Fibroblast of lung (primary cell): ENCODE measurements at regions not wholly inside any gene's neighbourhood (a gene's known extent, or its start where the extent isn't known, plus 50 kb on each side); places are given as distances from the start of the nearest gene placed in this dataset.

Experiments used
- DNase-seq, 2 donors: peaks; one replicate each; pipeline versions ENCODE4 v3.0.0 to v3.0.0-alpha.2; 2010; ENCODE audit warnings: low read depth in 2 of 2
- H2AFZ ChIP-seq: 2 replicates; pipeline ENCODE4 v1.5.1; 2012; ENCODE audit warnings: low read length, control low read depth, inconsistent platforms
- H3K27ac ChIP-seq: 2 replicates; pipeline ENCODE4 v1.5.1; 2011; ENCODE audit warnings: low read length, control low read depth; ENCODE audit not compliant: insufficient read depth
- H3K27me3 ChIP-seq: 2 replicates; pipeline ENCODE4 v1.5.1; 2011; ENCODE audit warnings: mild to moderate bottlenecking, low read length; ENCODE audit not compliant: control insufficient read depth, insufficient read depth
- H3K36me3 ChIP-seq: 2 replicates; pipeline ENCODE4 v1.5.1; 2011; ENCODE audit warnings: low read length; ENCODE audit not compliant: control insufficient read depth, insufficient read depth
- H3K4me1 ChIP-seq: 2 replicates; pipeline ENCODE4 v1.5.1; 2011; ENCODE audit warnings: low read length; ENCODE audit not compliant: control insufficient read depth, insufficient read depth; ENCODE audit errors: extremely low read depth
- H3K4me2 ChIP-seq: 2 replicates; pipeline ENCODE4 v1.5.1; 2011; ENCODE audit warnings: low read length, control low read depth; ENCODE audit not compliant: insufficient read depth; ENCODE audit errors: extremely low read depth
- H3K4me3 ChIP-seq, 4 experiments: fragments of 200-600 bp in 1 of 4; sonication (generic) in 1 of 4; replicated peaks in 1 of 4; 2 replicates each; pipeline ENCODE4 v1.5.1; 2011 to 2016; ENCODE audit warnings: low read length in 4 of 4, low read depth in 3 of 4, mild to moderate bottlenecking in 3 of 4, control low read depth in 2 of 4, inconsistent platforms in 1 of 4, mixed read lengths in 1 of 4; ENCODE audit not compliant: insufficient read depth in 1 of 4; ENCODE audit errors: control extremely low read depth in 1 of 4
- H3K79me2 ChIP-seq: 2 replicates; pipeline ENCODE4 v1.5.1; 2012; ENCODE audit warnings: mild to moderate bottlenecking, low read length, inconsistent platforms; ENCODE audit not compliant: control insufficient read depth, insufficient read depth
- H3K9ac ChIP-seq: 2 replicates; pipeline ENCODE4 v1.5.1; 2011; ENCODE audit warnings: mild to moderate bottlenecking, low read length, control low read depth; ENCODE audit not compliant: insufficient read depth
- H3K9me3 ChIP-seq: 2 replicates; pipeline ENCODE4 v1.5.1; 2012; ENCODE audit warnings: low read depth, low read length; ENCODE audit not compliant: control insufficient read depth, insufficient read depth
- H4K20me1 ChIP-seq: 2 replicates; pipeline ENCODE4 v1.5.1; 2011; ENCODE audit warnings: low read length; ENCODE audit not compliant: control insufficient read depth, insufficient read depth; ENCODE audit errors: extremely low read depth
- EZH2 ChIP-seq: IDR thresholded peaks from 2 replicates; pipeline ENCODE4 v1.5.1; 2012; ENCODE audit warnings: low read length, control low read depth, mild to moderate bottlenecking; ENCODE audit errors: missing control alignments
- TF ChIP-seq, protein P1 (sequence below), 2 donors: IDR thresholded peaks in 1 of 2; conservative IDR thresholded peaks in 1 of 2; 1 replicate in 1 of 2; 2 replicates in 1 of 2; pipeline ENCODE4 v1.5.1; 2011 to 2012; ENCODE audit warnings: low read length in 2 of 2, control low read depth in 1 of 2, inconsistent platforms in 1 of 2, low read depth in 1 of 2, mild to moderate bottlenecking in 1 of 2

DNA sequence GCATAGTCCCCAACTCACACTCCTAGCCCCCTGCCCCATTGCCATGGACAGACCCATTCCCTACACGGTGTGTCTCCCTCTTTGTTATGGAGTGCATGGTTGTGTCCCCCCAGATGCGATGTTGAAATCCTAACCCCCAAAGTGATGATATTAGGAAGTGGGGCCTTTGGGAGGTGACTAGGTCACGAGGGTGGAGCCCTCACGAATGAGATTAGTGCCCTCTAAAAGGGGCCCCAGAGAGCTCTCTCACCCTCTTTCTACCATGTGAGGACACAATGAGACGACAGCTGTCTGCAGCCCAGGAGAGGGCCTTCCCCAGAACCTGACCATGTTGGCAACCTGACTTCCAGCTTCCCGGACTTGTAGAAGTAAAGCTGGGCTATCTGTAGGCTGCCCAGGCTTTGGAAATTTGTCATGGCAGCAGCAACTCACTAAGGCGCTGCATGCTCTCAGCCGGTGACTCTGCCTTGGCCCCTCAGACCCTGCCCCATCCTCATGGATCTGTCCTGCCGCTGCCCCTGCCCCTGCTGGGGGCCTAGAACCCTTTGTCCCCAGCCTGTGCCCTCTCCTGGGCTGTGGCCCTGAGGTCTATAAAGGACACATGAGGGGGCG, 318.1 kb upstream of the RTL1 start:
- Histone ChIP-seq H3K9me3 (no peaks in the 10 kb centered on the region), H3K4me2 (no peak overlapping the region), H3K36me3 (no peaks in the 10 kb centered on the region), H3K4me1 (no peaks in the 10 kb centered on the region), H3K27me3 (no peaks in the 10 kb centered on the region), H3K9ac (no peak overlapping the region), H2AFZ (no peak overlapping the region), H3K27ac (no peak overlapping the region), H3K4me3 (no peak overlapping the region), H3K79me2 (no peaks in the 10 kb centered on the region), H4K20me1 (no peaks in the 10 kb centered on the region)
- no peak for DNase-seq
- no peak for TF ChIP-seq EZH2
- TF ChIP-seq, protein P1, sequence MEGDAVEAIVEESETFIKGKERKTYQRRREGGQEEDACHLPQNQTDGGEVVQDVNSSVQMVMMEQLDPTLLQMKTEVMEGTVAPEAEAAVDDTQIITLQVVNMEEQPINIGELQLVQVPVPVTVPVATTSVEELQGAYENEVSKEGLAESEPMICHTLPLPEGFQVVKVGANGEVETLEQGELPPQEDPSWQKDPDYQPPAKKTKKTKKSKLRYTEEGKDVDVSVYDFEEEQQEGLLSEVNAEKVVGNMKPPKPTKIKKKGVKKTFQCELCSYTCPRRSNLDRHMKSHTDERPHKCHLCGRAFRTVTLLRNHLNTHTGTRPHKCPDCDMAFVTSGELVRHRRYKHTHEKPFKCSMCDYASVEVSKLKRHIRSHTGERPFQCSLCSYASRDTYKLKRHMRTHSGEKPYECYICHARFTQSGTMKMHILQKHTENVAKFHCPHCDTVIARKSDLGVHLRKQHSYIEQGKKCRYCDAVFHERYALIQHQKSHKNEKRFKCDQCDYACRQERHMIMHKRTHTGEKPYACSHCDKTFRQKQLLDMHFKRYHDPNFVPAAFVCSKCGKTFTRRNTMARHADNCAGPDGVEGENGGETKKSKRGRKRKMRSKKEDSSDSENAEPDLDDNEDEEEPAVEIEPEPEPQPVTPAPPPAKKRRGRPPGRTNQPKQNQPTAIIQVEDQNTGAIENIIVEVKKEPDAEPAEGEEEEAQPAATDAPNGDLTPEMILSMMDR (conservative IDR thresholded peaks at IDR 0.05 in 1 of 2, IDR thresholded peaks at IDR 0.05 in 1 of 2; ENCODE audit: low read depth in 1 of 2, low read length in 2 of 2): no peak

DNA sequence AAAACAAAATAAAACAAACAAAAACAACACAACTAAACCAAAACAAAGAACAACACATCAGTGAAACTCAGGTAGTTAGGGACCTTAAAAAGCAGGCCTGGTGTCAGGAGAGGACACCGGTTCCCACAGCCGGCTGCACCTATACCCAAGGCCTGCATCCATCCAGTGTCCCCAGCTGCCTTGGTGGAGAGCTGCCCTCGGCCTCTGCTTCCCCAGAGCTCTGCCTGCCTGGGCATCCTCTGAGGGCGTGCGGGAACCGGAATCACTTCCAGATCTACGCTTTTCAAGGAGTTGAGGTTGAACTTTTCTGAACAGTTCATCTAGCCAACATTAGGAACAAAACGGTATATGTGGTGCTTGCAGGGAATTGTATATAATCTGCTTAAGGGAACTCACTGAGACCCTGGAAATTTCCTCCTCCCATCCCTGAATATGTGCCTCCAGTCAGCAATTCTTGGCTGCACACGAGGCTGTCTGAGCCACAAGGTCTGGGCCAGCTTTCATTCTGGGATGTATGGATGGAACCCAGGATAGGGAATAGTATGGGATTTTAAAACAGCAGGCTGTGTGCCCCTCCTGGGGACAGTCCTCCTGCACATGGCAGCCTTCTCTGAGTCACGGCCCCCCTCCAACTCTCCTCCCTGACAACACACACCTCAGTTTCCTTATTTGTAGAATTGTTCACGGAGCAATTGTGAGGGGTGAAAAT, 319.0 kb upstream of the RTL1 start:
- H3K9ac ChIP-seq: no peak overlapping the region
- H3K4me3 ChIP-seq: no peak overlapping the region
- H3K79me2 ChIP-seq: no peaks in the 10 kb centered on the region
- no peak for TF ChIP-seq EZH2
- TF ChIP-seq, protein P1 (conservative IDR thresholded peaks at IDR 0.05 in 1 of 2, IDR thresholded peaks at IDR 0.05 in 1 of 2; ENCODE audit: low read depth in 1 of 2, low read length in 2 of 2): no peak
- no peak for DNase-seq
- no peak overlapping the region for H3K4me2 ChIP-seq
- no peaks in the 10 kb centered on the region for H4K20me1 ChIP-seq
- H3K27me3 ChIP-seq: no peaks in the 10 kb centered on the region
- no peak overlapping the region for H2AFZ ChIP-seq
- no peak overlapping the region for H3K27ac ChIP-seq
- H3K36me3 ChIP-seq: no peaks in the 10 kb centered on the region
- no peaks in the 10 kb centered on the region for H3K9me3 ChIP-seq
- no peaks in the 10 kb centered on the region for H3K4me1 ChIP-seq

DNA sequence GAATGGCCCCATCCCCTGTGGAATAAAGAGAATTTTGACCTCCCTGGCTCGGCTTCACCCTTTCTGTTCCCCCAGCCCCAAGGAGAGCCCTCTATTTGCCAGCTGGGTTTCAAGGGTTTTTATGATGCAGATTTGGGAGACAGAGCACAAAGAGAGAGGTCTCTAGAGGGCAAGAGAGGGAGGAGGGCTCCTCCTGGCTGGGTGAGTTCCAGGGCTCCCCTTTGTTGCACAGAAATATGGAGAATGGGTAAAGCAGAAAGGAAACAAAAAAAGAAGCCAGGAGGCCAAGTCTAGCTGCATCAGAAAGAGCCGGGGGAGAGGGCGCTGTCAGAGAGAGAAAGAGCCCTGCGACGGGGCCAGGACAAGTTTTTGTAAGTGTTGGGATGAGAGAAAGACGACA, 319.6 kb upstream of the RTL1 start:
- TF ChIP-seq, protein P1 (conservative IDR thresholded peaks at IDR 0.05 in 1 of 2, IDR thresholded peaks at IDR 0.05 in 1 of 2; ENCODE audit: low read depth in 1 of 2, low read length in 2 of 2): no peak
- TF ChIP-seq EZH2: no peak
- H3K79me2 ChIP-seq: no peaks in the 10 kb centered on the region
- no peak overlapping the region for H3K4me3 ChIP-seq
- no peak overlapping the region for H3K27ac ChIP-seq
- H3K4me2 ChIP-seq: no peak overlapping the region
- H2AFZ ChIP-seq: no peak overlapping the region
- H3K27me3 ChIP-seq: no peaks in the 10 kb centered on the region
- no peaks in the 10 kb centered on the region for H3K9me3 ChIP-seq
- no peaks in the 10 kb centered on the region for H3K4me1 ChIP-seq
- no peaks in the 10 kb centered on the region for H4K20me1 ChIP-seq
- DNase-seq: no peak
- no peaks in the 10 kb centered on the region for H3K36me3 ChIP-seq
- no peak overlapping the region for H3K9ac ChIP-seq
